ENCODE measurements at regions not wholly inside any gene's neighbourhood (a gene's known extent, or its start where the extent isn't known, plus 50 kb on each side); places are given as distances from the start of the nearest gene placed in this dataset.

GRCh38 chr5:25701936-25702335, 1057.2 kb upstream of the CDH10 start:
- no peaks in the 10 kb centered on the region for H3F3A ChIP-seq (replicated peaks; ENCODE audit: insufficient read depth)
- no peak overlapping the region for H3K27ac ChIP-seq (ENCODE audit: low read depth in 2 of 2, low read length in 1 of 2)
- no peak overlapping the region for H3K4me3 ChIP-seq (ENCODE audit: low read depth in 2 of 2, low read length in 1 of 2)
- no peaks in the 10 kb centered on the region for H3K27me3 ChIP-seq (ENCODE audit: insufficient read depth)
- WGBS (ENCODE audit: low lambda C conversion rate), result 26% methylated on average over 4 of the region's 4 CpGs
- no peak overlapping the region for H3K9ac ChIP-seq
- no peaks in the 10 kb centered on the region for H3K4me1 ChIP-seq (ENCODE audit: control insufficient read depth in 1 of 2, insufficient read depth in 2 of 2, low read depth in 1 of 2, low read length in 1 of 2)
- no peaks in the 10 kb centered on the region for H4K20me1 ChIP-seq (ENCODE audit: insufficient read depth)
- H3K4me2 ChIP-seq, result no peak overlapping the region
- H2AFZ ChIP-seq (ENCODE audit: low read depth), result no peak overlapping the region
- no peak for DNase-seq
- no peaks in the 10 kb centered on the region for H3K9me3 ChIP-seq
- H3K79me2 ChIP-seq (ENCODE audit: insufficient read depth), result no peaks in the 10 kb centered on the region
- H3K9me2 ChIP-seq, result no peaks in the 10 kb centered on the region
- ChIA-PET POLR2A (no interaction called here), CTCF (interaction anchor here (1.7 kb wide), 1 partner anchor 12 kb away, joined by 4 read pairs; no protein-coding TSS in a partner anchor)
- TF ChIP-seq FOXJ3 (CRISPR knock-in tag; IDR thresholded peaks at IDR 0.05) (no peak), EZH2phosphoT487 (IDR thresholded peaks at IDR 0.05; ENCODE audit: borderline replicate concordance, low read depth) (no peak), ELF1 (IDR thresholded peaks at IDR 0.05) (no peak), MEF2A (IDR thresholded peaks at IDR 0.05; ENCODE audit: borderline replicate concordance, low read depth) (no peak), FOSL2 (IDR thresholded peaks at IDR 0.05; ENCODE audit: borderline replicate concordance, low read depth) (no peak), SMC3 (IDR thresholded peaks at IDR 0.05; ENCODE audit: low read depth, low read length) (no peak), GABPA (IDR thresholded peaks at IDR 0.05; ENCODE audit: low read depth) (no peak), NFIC (IDR thresholded peaks at IDR 0.05; ENCODE audit: borderline replicate concordance) (no peak), EP300 (IDR thresholded peaks at IDR 0.05; ENCODE audit: borderline replicate concordance in 1 of 2, low read depth in 1 of 2, low read length in 1 of 2) (no peak), POLR2AphosphoS5 (IDR thresholded peaks at IDR 0.05; ENCODE audit: low read depth, low read length) (no peak), NRF1 (IDR thresholded peaks at IDR 0.05; ENCODE audit: low read depth, low read length) (no peak), MXI1 (IDR thresholded peaks at IDR 0.05; ENCODE audit: low read depth, low read length) (no peak), TEAD4 (IDR thresholded peaks at IDR 0.05; ENCODE audit: borderline replicate concordance, insufficient read depth) (no peak), ZBTB33 (IDR thresholded peaks at IDR 0.05; ENCODE audit: borderline replicate concordance, low read depth) (no peak), YY1 (IDR thresholded peaks at IDR 0.05; ENCODE audit: low read depth) (no peak), CHD2 (IDR thresholded peaks at IDR 0.05; ENCODE audit: low read length, partially characterized antibody) (no peak)
- TF ChIP-seq, protein P1, sequence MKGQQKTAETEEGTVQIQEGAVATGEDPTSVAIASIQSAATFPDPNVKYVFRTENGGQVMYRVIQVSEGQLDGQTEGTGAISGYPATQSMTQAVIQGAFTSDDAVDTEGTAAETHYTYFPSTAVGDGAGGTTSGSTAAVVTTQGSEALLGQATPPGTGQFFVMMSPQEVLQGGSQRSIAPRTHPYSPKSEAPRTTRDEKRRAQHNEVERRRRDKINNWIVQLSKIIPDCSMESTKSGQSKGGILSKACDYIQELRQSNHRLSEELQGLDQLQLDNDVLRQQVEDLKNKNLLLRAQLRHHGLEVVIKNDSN (IDR thresholded peaks at IDR 0.05; ENCODE audit: borderline replicate concordance, low read depth), result no peak
- TF ChIP-seq, protein P2, sequence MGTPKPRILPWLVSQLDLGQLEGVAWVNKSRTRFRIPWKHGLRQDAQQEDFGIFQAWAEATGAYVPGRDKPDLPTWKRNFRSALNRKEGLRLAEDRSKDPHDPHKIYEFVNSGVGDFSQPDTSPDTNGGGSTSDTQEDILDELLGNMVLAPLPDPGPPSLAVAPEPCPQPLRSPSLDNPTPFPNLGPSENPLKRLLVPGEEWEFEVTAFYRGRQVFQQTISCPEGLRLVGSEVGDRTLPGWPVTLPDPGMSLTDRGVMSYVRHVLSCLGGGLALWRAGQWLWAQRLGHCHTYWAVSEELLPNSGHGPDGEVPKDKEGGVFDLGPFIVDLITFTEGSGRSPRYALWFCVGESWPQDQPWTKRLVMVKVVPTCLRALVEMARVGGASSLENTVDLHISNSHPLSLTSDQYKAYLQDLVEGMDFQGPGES (IDR thresholded peaks at IDR 0.05; ENCODE audit: low read depth, low read length), result no peak
- TF ChIP-seq, protein P3, sequence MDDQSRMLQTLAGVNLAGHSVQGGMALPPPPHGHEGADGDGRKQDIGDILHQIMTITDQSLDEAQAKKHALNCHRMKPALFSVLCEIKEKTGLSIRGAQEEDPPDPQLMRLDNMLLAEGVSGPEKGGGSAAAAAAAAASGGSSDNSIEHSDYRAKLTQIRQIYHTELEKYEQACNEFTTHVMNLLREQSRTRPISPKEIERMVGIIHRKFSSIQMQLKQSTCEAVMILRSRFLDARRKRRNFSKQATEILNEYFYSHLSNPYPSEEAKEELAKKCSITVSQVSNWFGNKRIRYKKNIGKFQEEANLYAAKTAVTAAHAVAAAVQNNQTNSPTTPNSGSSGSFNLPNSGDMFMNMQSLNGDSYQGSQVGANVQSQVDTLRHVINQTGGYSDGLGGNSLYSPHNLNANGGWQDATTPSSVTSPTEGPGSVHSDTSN (IDR thresholded peaks at IDR 0.05), result no peak
- no peaks in the 10 kb centered on the region for H3K36me3 ChIP-seq (replicated peaks in 1 of 2; ENCODE audit: control insufficient read depth in 1 of 2, insufficient read depth in 2 of 2, low read length in 1 of 2)

Data from SK-N-SH (cell line).